Hypothalamus (tissue), 51 donors: ENCODE measurements at regions not wholly inside any gene's neighbourhood (a gene's known extent, or its start where the extent isn't known, plus 50 kb on each side); places are given as distances from the start of the nearest gene placed in this dataset.

Experiments
- DNase-seq, 51 donors: peaks; one replicate each; lab custom pipeline; 2025; lab: John Stamatoyannopoulos, UW

DNA sequence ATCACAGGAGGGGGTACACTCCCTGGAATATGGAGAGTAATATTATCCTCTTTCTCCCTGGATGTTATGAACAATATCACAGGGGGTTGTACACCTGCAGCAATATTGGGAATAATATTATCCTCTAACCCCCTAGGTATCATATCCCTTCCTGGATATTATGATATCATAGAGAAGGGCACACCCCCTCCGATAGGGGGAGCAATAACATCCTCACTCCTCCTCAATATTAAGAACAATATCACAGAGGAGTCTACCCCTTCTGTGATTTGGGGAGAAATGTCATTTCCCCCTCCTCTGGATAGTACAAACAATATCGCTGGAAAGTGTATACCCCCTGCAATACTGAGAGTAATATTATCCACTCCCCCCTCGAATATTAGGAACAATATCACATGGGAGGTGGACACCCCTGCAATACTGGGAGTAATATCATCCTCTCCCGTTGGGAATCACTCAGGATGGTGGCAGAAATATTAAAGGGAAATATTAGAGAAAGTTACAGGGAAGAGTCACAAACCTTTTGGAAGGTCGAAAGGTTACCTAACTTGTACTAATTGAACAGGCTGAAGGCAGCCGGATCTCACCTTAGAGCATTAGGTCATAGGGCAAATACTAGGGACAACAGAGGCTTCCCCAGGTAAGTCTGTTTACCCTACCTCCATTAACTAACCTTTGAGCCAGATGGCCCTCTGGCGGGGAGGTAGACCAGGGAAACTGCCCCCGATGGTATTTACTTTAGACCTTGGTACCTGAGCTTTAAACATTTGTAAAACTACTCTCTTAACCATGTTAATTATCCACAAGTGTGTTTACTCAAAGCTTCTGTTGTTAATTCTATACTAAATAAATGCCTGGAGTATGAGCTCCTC, 57.5 kb upstream of the FREM1 start:
- no peak for DNase-seq

DNA sequence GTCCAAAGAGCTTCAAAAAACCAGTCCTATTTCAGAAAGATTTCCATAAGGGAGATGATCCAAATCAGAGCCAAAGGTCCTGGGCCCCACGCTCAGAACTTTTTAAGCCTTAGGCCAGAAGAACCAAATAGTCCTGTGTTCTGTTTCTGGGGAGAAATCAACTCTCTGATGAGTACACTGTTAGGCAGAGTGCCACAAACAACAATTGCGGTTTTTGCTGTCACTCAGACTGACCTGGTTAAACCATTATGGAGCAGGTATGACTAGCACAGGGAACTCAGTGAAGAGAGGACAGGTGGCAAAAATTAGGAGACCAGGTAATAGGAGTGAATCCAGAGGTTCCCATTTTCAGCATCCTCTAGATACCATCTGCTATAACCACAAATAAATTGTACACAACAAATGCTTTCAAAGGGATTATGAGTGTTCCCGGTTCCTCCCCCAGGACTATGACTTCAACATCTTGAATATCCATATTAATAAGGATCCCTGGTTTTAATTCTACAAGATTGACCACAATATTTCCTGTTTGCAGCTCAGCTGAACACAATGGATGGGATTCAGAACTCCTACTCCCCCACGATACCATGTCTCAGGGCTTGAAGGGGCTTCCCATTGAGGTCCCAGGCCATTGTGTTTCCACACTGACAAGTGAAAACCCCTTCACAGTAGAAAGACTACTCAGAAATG, 52.1 kb upstream of the FREM1 start:
- no peak for DNase-seq

DNA sequence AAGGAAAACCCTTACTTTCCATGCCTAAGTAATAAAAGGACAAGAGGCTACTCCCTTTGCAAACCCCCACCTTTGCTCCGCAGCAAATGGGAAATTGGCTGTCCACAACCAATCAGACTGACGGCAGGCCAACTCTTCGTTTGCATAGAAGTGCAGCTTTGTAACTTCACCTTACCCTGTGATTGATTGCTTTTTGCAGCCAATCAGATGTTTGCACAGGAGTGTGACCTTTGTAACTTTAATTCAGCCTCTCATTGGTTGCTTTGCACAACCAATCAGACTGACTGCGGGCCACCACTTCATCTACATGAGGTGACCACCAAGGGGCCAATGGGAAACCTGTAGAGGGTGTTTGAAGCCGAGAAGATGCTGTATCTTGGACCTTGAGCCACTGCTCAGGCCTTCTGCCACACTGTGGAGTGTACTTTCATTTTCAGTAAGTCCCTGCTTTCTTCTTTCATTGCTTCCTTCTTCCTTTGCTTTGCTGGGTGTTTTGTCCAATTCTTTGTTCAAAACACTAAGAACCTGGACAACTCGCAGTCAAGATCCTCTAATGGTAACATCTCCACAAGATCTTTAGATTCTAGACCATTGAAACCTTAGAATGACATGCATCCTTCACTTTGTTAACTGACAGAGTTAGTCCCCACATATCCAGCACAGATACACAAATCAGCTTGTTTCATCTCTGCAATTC, 51.3 kb upstream of the FREM1 start:
- no peak for DNase-seq

DNA sequence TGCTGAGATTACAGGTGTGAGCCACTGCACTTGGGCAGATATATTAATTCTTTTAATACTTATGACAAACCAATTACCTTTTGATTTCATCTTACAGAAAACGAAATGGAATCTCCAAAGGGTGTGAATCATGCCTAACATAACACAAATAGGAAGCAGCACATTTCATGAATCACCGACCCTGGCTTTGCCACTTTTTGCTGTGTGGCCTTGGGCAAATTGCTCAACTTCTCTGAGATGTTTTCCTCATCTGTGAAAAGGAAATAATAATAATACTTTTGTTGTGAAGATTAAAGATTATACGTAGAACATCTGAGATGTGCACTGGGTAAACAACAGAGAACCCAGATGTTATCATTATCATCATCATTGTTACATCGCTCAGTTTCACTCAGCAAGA, 50.7 kb upstream of the FREM1 start:
- no peak for DNase-seq
